ENCODE measurements at regions not wholly inside any gene's neighbourhood (a gene's known extent, or its start where the extent isn't known, plus 50 kb on each side); places are given as distances from the start of the nearest gene placed in this dataset.

GRCh38 chr1:96290801-96291200 lies 430.8 kb upstream of the PTBP2 start:
- no peaks in the 10 kb centered on the region for H3K79me2 ChIP-seq (ENCODE audit: insufficient read depth)
- no peaks in the 10 kb centered on the region for H3F3A ChIP-seq (replicated peaks; ENCODE audit: insufficient read depth)
- POLR2A ChIA-PET, result no interaction called here
- H3K36me3 ChIP-seq (replicated peaks in 1 of 2; ENCODE audit: control insufficient read depth in 1 of 2, insufficient read depth in 2 of 2, low read length in 1 of 2), result no peaks in the 10 kb centered on the region
- no peak overlapping the region for H3K9ac ChIP-seq
- H3K9me2 ChIP-seq, result no peaks in the 10 kb centered on the region
- TF ChIP-seq REST (IDR thresholded peaks at IDR 0.05; ENCODE audit: low read depth, low read length) (no peak), YY1 (IDR thresholded peaks at IDR 0.05; ENCODE audit: low read depth) (no peak), IRF3 (IDR thresholded peaks at IDR 0.05; ENCODE audit: low read depth, low read length) (no peak)
- TF ChIP-seq, protein P1, sequence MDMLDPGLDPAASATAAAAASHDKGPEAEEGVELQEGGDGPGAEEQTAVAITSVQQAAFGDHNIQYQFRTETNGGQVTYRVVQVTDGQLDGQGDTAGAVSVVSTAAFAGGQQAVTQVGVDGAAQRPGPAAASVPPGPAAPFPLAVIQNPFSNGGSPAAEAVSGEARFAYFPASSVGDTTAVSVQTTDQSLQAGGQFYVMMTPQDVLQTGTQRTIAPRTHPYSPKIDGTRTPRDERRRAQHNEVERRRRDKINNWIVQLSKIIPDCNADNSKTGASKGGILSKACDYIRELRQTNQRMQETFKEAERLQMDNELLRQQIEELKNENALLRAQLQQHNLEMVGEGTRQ (IDR thresholded peaks at IDR 0.05; ENCODE audit: borderline replicate concordance, low read depth, low read length), result no peak
- TF ChIP-seq, protein P2, sequence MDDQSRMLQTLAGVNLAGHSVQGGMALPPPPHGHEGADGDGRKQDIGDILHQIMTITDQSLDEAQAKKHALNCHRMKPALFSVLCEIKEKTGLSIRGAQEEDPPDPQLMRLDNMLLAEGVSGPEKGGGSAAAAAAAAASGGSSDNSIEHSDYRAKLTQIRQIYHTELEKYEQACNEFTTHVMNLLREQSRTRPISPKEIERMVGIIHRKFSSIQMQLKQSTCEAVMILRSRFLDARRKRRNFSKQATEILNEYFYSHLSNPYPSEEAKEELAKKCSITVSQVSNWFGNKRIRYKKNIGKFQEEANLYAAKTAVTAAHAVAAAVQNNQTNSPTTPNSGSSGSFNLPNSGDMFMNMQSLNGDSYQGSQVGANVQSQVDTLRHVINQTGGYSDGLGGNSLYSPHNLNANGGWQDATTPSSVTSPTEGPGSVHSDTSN (IDR thresholded peaks at IDR 0.05), result no peak
- H2AFZ ChIP-seq (ENCODE audit: low read depth), result no peak overlapping the region
- CTCF ChIA-PET, result no interaction called here
- no peaks in the 10 kb centered on the region for H3K4me1 ChIP-seq (ENCODE audit: control insufficient read depth in 1 of 2, insufficient read depth in 2 of 2, low read depth in 1 of 2, low read length in 1 of 2)
- DNase-seq, result no peak
- no peak overlapping the region for H3K27ac ChIP-seq (ENCODE audit: low read depth in 2 of 2, low read length in 1 of 2)
- no peaks in the 10 kb centered on the region for H3K9me3 ChIP-seq
- no peaks in the 10 kb centered on the region for H4K20me1 ChIP-seq (ENCODE audit: insufficient read depth)
- no peak overlapping the region for H3K4me2 ChIP-seq
- H3K27me3 ChIP-seq (ENCODE audit: insufficient read depth), result no peaks in the 10 kb centered on the region
- H3K4me3 ChIP-seq (ENCODE audit: low read depth in 2 of 2, low read length in 1 of 2), result no peak overlapping the region

- Histone ChIP-seq H3K4me1 (ENCODE audit: control insufficient read depth in 1 of 2, insufficient read depth in 2 of 2, low read depth in 1 of 2, low read length in 1 of 2) (no peaks in the 10 kb centered on the region), H3F3A (replicated peaks; ENCODE audit: insufficient read depth) (no peaks in the 10 kb centered on the region), H3K36me3 (replicated peaks in 1 of 2; ENCODE audit: control insufficient read depth in 1 of 2, insufficient read depth in 2 of 2, low read length in 1 of 2) (no peaks in the 10 kb centered on the region), H3K79me2 (ENCODE audit: insufficient read depth) (no peaks in the 10 kb centered on the region), H3K9me3 (no peaks in the 10 kb centered on the region), H3K4me3 (ENCODE audit: low read depth in 2 of 2, low read length in 1 of 2) (no peak overlapping the region), H3K4me2 (no peak overlapping the region), H3K9ac (no peak overlapping the region), H4K20me1 (ENCODE audit: insufficient read depth) (no peaks in the 10 kb centered on the region), H3K27me3 (ENCODE audit: insufficient read depth) (no peaks in the 10 kb centered on the region), H2AFZ (ENCODE audit: low read depth) (no peak overlapping the region), H3K9me2 (no peaks in the 10 kb centered on the region), H3K27ac (ENCODE audit: low read depth in 2 of 2, low read length in 1 of 2) (no peak overlapping the region)
- CTCF ChIA-PET, result no interaction called here
- POLR2A ChIA-PET, result no interaction called here
- WGBS (ENCODE audit: low lambda C conversion rate), result 53% methylated on average over 2 of the region's 2 CpGs
- DNase-seq, result no peak
- TF ChIP-seq FOSL2 (IDR thresholded peaks at IDR 0.05; ENCODE audit: borderline replicate concordance, low read depth) (no peak), EP300 (IDR thresholded peaks at IDR 0.05; ENCODE audit: borderline replicate concordance in 1 of 2, low read depth in 1 of 2, low read length in 1 of 2) (no peak), REST (IDR thresholded peaks at IDR 0.05; ENCODE audit: low read depth, low read length) (no peak)
Measured at GRCh38 chr1:96291468-96291867, 430.1 kb upstream of the PTBP2 start.

Measured in SK-N-SH (cell line).